ENCODE measurements at regions not wholly inside any gene's neighbourhood (a gene's known extent, or its start where the extent isn't known, plus 50 kb on each side); places are given as distances from the start of the nearest gene placed in this dataset.

DNA sequence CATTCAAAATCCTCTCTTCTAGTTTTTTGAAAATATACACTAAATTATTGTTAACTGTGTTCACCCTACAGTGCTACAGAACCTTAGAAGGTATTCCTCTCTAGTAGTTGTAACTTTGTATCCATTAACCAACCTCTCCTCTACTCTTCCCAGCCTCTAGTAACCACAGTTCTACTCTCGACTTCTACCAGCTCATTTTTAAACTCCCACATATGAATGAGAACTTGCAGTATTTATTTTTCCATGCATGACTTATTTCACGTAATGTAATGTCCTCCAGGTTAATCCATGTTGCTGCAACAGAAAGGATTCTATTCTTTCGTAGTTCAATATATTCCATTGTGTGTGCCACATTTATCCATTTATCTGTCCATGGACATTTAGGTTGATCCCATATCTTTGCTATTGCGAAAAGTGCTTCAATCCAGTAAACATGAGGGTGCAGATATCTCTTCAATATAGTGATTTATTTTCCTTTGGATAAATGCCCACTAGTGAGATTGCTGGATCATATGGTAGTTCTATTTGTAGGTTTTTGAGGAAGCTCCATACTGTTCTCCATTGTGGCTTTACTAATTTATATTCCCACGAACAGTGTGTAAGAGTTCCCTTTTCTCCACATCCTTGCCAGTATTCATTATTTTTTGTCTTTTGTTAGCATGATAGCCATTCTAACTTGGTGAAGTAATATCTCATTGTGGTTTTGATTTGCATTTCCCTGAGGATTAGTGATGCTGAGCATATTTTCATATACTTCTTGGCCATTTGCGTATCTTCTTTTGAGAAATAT lies 113.7 kb upstream of the SMAD3 start:
- ChIA-PET CTCF (no interaction called here), POLR2A (no interaction called here)
- Histone ChIP-seq H3K27me3 (ENCODE audit: control insufficient read depth, insufficient read depth, low read length) (no peaks in the 10 kb centered on the region), H3K27ac (ENCODE audit: low read depth, low read length) (no peak overlapping the region), H3K4me3 (ENCODE audit: low read depth, low read length) (no peak overlapping the region), H3K9me3 (ENCODE audit: control insufficient read depth, insufficient read depth, low read length) (no peaks in the 10 kb centered on the region)
- DNase-seq (ENCODE audit: low read depth, low spot score): no peak
- TF ChIP-seq, protein P1, sequence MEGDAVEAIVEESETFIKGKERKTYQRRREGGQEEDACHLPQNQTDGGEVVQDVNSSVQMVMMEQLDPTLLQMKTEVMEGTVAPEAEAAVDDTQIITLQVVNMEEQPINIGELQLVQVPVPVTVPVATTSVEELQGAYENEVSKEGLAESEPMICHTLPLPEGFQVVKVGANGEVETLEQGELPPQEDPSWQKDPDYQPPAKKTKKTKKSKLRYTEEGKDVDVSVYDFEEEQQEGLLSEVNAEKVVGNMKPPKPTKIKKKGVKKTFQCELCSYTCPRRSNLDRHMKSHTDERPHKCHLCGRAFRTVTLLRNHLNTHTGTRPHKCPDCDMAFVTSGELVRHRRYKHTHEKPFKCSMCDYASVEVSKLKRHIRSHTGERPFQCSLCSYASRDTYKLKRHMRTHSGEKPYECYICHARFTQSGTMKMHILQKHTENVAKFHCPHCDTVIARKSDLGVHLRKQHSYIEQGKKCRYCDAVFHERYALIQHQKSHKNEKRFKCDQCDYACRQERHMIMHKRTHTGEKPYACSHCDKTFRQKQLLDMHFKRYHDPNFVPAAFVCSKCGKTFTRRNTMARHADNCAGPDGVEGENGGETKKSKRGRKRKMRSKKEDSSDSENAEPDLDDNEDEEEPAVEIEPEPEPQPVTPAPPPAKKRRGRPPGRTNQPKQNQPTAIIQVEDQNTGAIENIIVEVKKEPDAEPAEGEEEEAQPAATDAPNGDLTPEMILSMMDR (IDR thresholded peaks at IDR 0.05; ENCODE audit: low read depth, low read length): no peak

DNA sequence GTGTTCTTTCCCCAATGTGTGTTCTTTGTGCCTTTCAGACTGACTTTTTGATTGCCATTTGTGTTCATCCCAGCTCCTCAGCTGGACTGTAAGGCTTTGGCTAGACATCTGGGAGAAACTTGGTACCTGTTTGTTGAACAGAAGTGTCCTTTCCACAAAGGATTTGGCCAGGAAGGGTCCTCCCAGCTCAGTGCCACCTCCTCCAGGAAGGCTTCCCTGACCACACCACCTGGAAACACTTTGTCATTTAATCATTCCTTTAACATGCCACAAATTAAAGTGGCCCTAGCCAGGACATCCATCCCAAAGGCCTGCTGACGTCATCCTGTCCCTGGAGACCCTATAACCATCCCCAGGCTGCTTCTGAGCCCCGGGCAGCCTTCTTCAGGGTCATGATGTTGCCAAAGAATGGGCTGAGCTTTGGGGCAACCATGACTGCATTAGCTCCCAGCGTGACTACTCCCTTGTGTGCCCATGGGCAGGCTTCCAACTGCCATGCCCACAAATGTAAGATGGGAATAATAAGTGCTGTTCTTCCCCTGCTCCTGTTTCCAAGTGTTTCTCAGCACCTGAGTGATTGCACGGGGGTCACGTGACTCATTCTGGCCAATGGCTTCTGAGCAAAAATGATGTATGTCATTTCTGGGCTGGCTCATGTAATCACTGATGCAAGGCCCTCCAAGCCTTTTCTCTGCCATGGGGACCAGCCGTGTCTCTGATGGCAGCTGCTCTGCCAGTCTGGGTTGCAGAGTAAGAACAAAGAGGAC lies 112.5 kb upstream of the SMAD3 start:
- no peak overlapping the region for H3K4me3 ChIP-seq (ENCODE audit: low read depth, low read length)
- H3K27ac ChIP-seq (ENCODE audit: low read depth, low read length): no peak overlapping the region
- ChIA-PET POLR2A (no interaction called here), CTCF (no interaction called here)
- H3K27me3 ChIP-seq (ENCODE audit: control insufficient read depth, insufficient read depth, low read length): no peaks in the 10 kb centered on the region
- DNase-seq (ENCODE audit: low read depth, low spot score): no peak
- TF ChIP-seq, protein P1 (IDR thresholded peaks at IDR 0.05; ENCODE audit: low read depth, low read length): no peak
- no peaks in the 10 kb centered on the region for H3K9me3 ChIP-seq (ENCODE audit: control insufficient read depth, insufficient read depth, low read length)

DNA sequence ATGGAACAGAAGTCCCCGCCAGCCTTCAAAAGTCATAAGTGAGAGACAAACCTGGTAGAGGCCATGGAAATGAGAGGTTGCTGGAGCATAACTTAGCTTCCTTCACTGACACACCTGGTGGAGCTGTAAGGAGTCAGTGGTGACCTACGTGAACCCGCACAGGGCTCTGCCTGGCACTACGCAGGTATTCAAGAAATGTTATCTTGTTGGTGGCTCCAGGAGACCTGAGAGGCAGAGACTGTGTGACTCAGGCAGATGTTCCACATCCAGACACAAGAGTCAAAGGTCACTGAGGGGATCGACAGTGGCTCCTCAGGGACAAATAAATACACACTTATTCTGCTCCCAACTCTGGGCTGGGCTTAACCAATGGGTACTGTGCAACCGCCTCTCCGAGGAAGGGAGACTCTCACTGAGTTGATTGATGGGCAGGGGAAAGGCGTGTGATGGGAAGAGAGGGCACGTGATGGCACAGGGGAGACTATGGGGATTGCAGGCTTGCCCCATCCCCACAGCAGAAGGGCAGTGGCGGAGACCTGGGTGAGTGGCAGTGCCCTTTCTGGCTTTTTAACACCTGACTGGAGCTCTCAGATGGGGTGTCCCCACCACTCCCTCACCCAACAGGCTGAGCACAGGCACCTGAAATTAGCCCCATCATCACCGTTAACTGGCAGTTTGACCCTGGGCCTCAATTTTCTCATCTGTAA lies 111.7 kb upstream of the SMAD3 start:
- Histone ChIP-seq H3K4me3 (ENCODE audit: low read depth, low read length) (no peak overlapping the region), H3K9me3 (ENCODE audit: control insufficient read depth, insufficient read depth, low read length) (no peaks in the 10 kb centered on the region), H3K27ac (ENCODE audit: low read depth, low read length) (no peak overlapping the region), H3K27me3 (ENCODE audit: control insufficient read depth, insufficient read depth, low read length) (no peaks in the 10 kb centered on the region)
- TF ChIP-seq, protein P1 (IDR thresholded peaks at IDR 0.05; ENCODE audit: low read depth, low read length): no peak
- ChIA-PET CTCF (no interaction called here), POLR2A (no interaction called here)
- no peak for DNase-seq (ENCODE audit: low read depth, low spot score)

DNA sequence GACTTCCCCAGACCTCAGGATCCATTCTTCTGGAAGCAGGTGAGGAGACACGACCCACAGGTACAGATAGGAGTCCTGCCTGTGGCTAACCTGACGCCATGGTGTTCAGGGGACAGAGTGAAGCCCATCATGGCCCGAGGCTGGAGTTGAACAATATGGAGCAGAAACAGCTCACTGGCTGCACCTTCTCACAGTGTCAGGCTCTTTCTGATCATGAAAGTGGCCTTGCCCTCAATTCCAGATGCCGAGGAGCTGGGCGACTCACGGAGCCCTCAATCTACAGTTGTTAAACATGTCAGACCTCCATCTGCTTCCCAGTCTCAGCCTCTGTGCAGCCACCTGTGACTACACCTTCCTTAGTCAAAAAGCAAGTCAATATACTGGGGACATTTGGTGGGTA lies 110.8 kb upstream of the SMAD3 start:
- H3K27me3 ChIP-seq (ENCODE audit: control insufficient read depth, insufficient read depth, low read length): no peaks in the 10 kb centered on the region
- no peaks in the 10 kb centered on the region for H3K9me3 ChIP-seq (ENCODE audit: control insufficient read depth, insufficient read depth, low read length)
- TF ChIP-seq, protein P1 (IDR thresholded peaks at IDR 0.05; ENCODE audit: low read depth, low read length): no peak
- H3K4me3 ChIP-seq (ENCODE audit: low read depth, low read length): no peak overlapping the region
- DNase-seq (ENCODE audit: low read depth, low spot score): no peak
- ChIA-PET CTCF (no interaction called here), POLR2A (no interaction called here)
- H3K27ac ChIP-seq (ENCODE audit: low read depth, low read length): no peak overlapping the region
